Choroid plexus epithelial cell (primary cell): ENCODE measurements at regions not wholly inside any gene's neighbourhood (a gene's known extent, or its start where the extent isn't known, plus 50 kb on each side); places are given as distances from the start of the nearest gene placed in this dataset.
A peak's percentile ranks its signal among the peaks of the same experiment; 100 is the strongest.

ENCODE experiments used
- DNase-seq: peaks from one replicate; pipeline ENCODE4 v3.0.0-alpha.2; 2010; ENCODE audit warnings: low read depth
- H3K4me3 ChIP-seq: 2 replicates; pipeline ENCODE4 v1.5.1; 2011; ENCODE audit warnings: low read depth, mild to moderate bottlenecking, control low read depth, low read length, moderate library complexity
- TF ChIP-seq, protein P1 (sequence below): conservative IDR thresholded peaks from 2 replicates; pipeline ENCODE4 v1.5.1; 2011; ENCODE audit warnings: low read depth, mild to moderate bottlenecking, control low read depth, inconsistent platforms, low read length, moderate library complexity

- H3K4me3 ChIP-seq = no peak overlapping the region
- DNase-seq = no peak
- TF ChIP-seq, protein P1, sequence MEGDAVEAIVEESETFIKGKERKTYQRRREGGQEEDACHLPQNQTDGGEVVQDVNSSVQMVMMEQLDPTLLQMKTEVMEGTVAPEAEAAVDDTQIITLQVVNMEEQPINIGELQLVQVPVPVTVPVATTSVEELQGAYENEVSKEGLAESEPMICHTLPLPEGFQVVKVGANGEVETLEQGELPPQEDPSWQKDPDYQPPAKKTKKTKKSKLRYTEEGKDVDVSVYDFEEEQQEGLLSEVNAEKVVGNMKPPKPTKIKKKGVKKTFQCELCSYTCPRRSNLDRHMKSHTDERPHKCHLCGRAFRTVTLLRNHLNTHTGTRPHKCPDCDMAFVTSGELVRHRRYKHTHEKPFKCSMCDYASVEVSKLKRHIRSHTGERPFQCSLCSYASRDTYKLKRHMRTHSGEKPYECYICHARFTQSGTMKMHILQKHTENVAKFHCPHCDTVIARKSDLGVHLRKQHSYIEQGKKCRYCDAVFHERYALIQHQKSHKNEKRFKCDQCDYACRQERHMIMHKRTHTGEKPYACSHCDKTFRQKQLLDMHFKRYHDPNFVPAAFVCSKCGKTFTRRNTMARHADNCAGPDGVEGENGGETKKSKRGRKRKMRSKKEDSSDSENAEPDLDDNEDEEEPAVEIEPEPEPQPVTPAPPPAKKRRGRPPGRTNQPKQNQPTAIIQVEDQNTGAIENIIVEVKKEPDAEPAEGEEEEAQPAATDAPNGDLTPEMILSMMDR = no peak
These were observed 97.0 kb upstream of the C16orf82 start for GRCh38 chr16:26969589-26970231.

GRCh38 chr16:26970292-26970691 lies 96.4 kb upstream of the C16orf82 start:
- no peak overlapping the region for H3K4me3 ChIP-seq
- no peak for DNase-seq
- TF ChIP-seq, protein P1 = no peak

DNA sequence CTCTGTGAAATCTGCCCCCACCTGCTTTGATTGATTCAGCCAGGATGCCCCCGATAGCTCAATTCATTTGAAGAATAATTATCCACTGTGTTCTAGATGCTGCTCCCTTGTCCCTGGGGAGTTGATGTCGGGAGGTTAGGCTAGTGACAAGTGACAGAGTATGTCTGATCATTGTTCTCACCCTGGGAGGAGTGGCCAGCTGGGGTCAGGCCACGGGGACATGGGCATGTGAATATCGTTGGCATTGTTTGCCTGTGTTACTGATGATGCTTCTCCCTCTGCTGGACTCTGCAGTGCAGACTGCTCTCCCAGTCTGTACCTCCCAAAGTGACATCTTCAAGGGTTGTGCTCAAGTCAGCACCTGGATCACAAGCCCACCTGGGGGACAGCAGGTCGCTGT lies 89.9 kb upstream of the C16orf82 start:
- TF ChIP-seq, protein P1 = no peak
- DNase-seq = no peak
- no peak overlapping the region for H3K4me3 ChIP-seq

DNA sequence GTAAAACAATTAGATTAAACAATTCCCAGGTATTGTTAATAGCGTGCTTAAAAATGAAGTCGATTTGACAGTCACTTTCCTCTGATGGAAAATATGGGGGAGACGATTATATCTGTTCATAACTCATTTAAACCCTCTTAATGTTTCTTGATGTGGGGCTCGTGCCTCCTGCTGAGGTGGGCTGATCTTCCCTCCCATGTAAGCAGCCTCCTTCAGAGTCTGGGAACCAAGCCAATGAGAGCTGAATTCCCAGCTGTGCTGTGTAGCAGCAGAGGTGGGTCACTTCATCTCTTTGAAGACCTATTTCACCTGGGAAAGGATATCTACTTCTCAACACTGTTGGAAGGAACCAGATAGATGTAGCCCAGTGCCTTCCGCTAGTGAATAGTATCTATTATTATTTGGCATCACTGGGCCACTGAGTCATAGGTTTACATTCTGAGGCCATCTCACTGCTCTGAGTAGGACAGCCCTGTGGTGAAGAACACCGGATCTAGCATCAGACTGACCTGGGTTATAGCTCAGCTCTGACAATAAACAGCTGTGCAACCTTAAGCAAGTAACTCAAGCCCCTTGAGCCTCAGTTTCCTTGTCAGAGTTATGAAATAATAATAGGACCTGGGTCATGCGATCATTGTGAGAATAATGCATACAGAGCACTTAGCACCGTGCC lies 85.3 kb upstream of the C16orf82 start:
- TF ChIP-seq, protein P1 = no peak
- H3K4me3 ChIP-seq = no peak overlapping the region
- peak; percentile 87 for DNase-seq

GRCh38 chr16:26982422-26982821 lies 84.3 kb upstream of the C16orf82 start:
- H3K4me3 ChIP-seq = no peak overlapping the region
- DNase-seq = no peak
- TF ChIP-seq, protein P1 = no peak

DNA sequence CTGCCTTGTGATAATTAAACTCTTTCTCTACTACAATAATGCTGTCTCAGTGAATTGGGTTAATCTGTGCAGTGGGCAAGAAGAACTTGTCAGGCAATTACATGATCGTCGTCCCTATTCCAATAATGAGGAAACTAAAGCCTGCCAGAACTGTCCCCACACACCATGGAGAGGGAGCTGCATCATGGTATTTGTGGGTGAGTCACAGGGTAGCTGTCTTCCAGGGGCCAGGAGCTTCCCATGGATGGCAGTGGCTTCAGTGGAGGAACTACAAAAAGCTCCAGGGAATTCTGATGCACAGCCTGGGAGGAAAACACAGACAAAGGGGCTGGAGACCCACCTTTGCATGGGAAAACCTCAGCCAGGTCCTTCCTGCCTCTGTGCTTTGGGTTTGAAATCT lies 83.3 kb upstream of the C16orf82 start:
- peak; percentile 38 for DNase-seq
- no peak overlapping the region for H3K4me3 ChIP-seq
- TF ChIP-seq, protein P1 = no peak
